Thyroid gland (tissue), 4 donors: ENCODE measurements at regions not wholly inside any gene's neighbourhood (a gene's known extent, or its start where the extent isn't known, plus 50 kb on each side); places are given as distances from the start of the nearest gene placed in this dataset.

Experiments
- DNase-seq, 2 donors: peaks; one replicate each; pipeline ENCODE4 v3.0.0-alpha.2; 2019
- H3K27ac ChIP-seq, 3 donors: fragments of 200-600 bp; sonication (generic); 1 replicate in 2 of 3; 2 replicates in 1 of 3; pipeline ENCODE4 v1.5.1; 2016 to 2019; ENCODE audit warnings: mild to moderate bottlenecking in 1 of 3, moderate library complexity in 1 of 3
- H3K27me3 ChIP-seq: fragments of 200-600 bp; sonication (generic); one replicate; pipeline ENCODE4 v1.5.1; 2019
- H3K36me3 ChIP-seq, 2 donors: fragments of 200-600 bp; sonication (generic); one replicate each; pipeline ENCODE4 v1.5.1; 2016 to 2019
- H3K4me1 ChIP-seq, 2 donors: fragments of 200-600 bp; sonication (generic); one replicate each; pipeline ENCODE4 v1.5.1; 2017 to 2019
- H3K4me3 ChIP-seq, 3 donors: fragments of 200-600 bp; sonication (generic); replicated peaks in 1 of 3; 1 replicate in 2 of 3; 2 replicates in 1 of 3; pipeline ENCODE4 v1.5.1; 2016; ENCODE audit warnings: mild to moderate bottlenecking in 1 of 3
- H3K9me3 ChIP-seq: fragments of 200-600 bp; sonication (generic); one replicate; pipeline ENCODE4 v1.5.1; 2017
- CTCF ChIP-seq, 6 experiments: fragments of 200-600 bp in 3 of 6; fragments of 450-650 bp in 3 of 6; sonication (generic) in 3 of 6; IDR thresholded peaks; one replicate each; pipeline ENCODE4 v1.5.1; 2016 to 2019; ENCODE audit warnings: antibody characterized with exemption in 6 of 6, mild to moderate bottlenecking in 2 of 6, inconsistent platforms in 1 of 6, moderate library complexity in 1 of 6
- POLR2A ChIP-seq, 2 donors: fragments of 450-650 bp; IDR thresholded peaks; one replicate each; pipeline ENCODE4 v1.6.1; 2017; ENCODE audit warnings: antibody characterized with exemption in 2 of 2, mild to moderate bottlenecking in 2 of 2, moderate library complexity in 1 of 2
- WGBS, 2 donors: methylation state at CpG; one replicate each; pipeline ENCODE4 v1.1.5; 2017; 5-methylcytosine and 5-hydroxymethylcytosine counted together
- intact Hi-C: fragments of 100-400 bp; cut with DNase I; formaldehyde crosslinking; loops from one replicate; pipeline ENCODE4 v1.15.1; 2023

GRCh38 chr7:54663603-54664234, 95.3 kb downstream of the SEC61G start:
- Histone ChIP-seq H3K27me3 (no peaks in the 10 kb centered on the region), H3K27ac (no peak overlapping the region), H3K9me3 (no peaks in the 10 kb centered on the region), H3K4me3 (no peak overlapping the region), H3K36me3 (no peaks in the 10 kb centered on the region), H3K4me1 (peaks cover 0 to 7% of the 10 kb centered on the region in 2 donors)
- intact Hi-C loops, result no loop called here
- no peak for TF ChIP-seq POLR2A (IDR thresholded peaks at IDR 0.05)
- TF ChIP-seq CTCF (IDR thresholded peaks at IDR 0.05), result no peak
- no peak for DNase-seq
- WGBS, 2 donors, result 8 to 10% methylated on average over 16 of the region's 16 CpGs

- TF ChIP-seq POLR2A (IDR thresholded peaks at IDR 0.05) (no peak), CTCF (IDR thresholded peaks at IDR 0.05) (no peak)
- no peak for DNase-seq
- peaks cover 0 to 7% of the 10 kb centered on the region in 2 donors for H3K4me1 ChIP-seq
- no peaks in the 10 kb centered on the region for H3K36me3 ChIP-seq
- H3K27ac ChIP-seq, result no peak overlapping the region
- no peaks in the 10 kb centered on the region for H3K27me3 ChIP-seq
- intact Hi-C loops, result no loop called here
- H3K4me3 ChIP-seq, result no peak overlapping the region
- whole genome bisulfite sequencing, 2 donors, result 68 to 76% methylated on average over 13 of the region's 13 CpGs
- H3K9me3 ChIP-seq, result no peaks in the 10 kb centered on the region
These were observed 95.8 kb downstream of the SEC61G start for GRCh38 chr7:54663186-54663585.

DNA sequence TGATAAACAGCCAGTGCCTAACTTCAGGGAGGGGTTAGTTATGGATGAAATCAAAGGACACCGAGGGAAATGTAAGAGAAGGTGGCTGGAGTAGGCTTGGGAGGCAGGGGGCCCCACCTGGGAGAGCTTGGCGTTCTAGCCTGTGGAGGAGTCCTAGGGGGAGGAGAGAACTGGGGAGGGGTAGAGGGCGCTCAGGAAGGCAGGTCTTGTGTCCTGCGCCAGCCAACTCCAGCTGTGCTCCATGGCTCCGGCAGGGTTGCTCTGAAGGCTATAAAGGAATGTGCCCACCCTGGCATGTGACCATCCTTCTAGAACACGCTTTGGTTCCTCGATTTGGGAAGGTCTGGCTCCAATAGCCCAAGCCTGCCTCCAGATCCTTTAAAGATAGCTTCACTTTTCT, 96.3 kb downstream of the SEC61G start:
- H3K36me3 ChIP-seq, result no peaks in the 10 kb centered on the region
- no peak overlapping the region for H3K27ac ChIP-seq
- WGBS, 2 donors, result 83 to 84% methylated on average over 7 of the region's 7 CpGs
- H3K4me1 ChIP-seq, result peaks cover 0 to 7% of the 10 kb centered on the region in 2 donors
- no peaks in the 10 kb centered on the region for H3K27me3 ChIP-seq
- no peaks in the 10 kb centered on the region for H3K9me3 ChIP-seq
- no peak for TF ChIP-seq CTCF (IDR thresholded peaks at IDR 0.05)
- no peak for TF ChIP-seq POLR2A (IDR thresholded peaks at IDR 0.05)
- intact Hi-C loops, result no loop called here
- no peak overlapping the region for H3K4me3 ChIP-seq
- no peak for DNase-seq

GRCh38 chr7:54653905-54654304, 105.1 kb downstream of the SEC61G start:
- TF ChIP-seq POLR2A (IDR thresholded peaks at IDR 0.05), result no peak
- no peak for TF ChIP-seq CTCF (IDR thresholded peaks at IDR 0.05)
- no peaks in the 10 kb centered on the region for H3K36me3 ChIP-seq
- intact Hi-C loops, result no loop called here
- H3K27me3 ChIP-seq, result no peaks in the 10 kb centered on the region
- H3K4me3 ChIP-seq, result no peak overlapping the region
- 49 to 69% methylated on average over 3 of the region's 3 CpGs for WGBS, 2 donors
- H3K9me3 ChIP-seq, result no peaks in the 10 kb centered on the region
- no peak overlapping the region for H3K27ac ChIP-seq
- H3K4me1 ChIP-seq, result no peaks in the 10 kb centered on the region
- no peak for DNase-seq

- Histone ChIP-seq H3K9me3 (no peaks in the 10 kb centered on the region), H3K4me3 (no peak overlapping the region), H3K27ac (no peak overlapping the region), H3K27me3 (no peaks in the 10 kb centered on the region), H3K4me1 (no peaks in the 10 kb centered on the region), H3K36me3 (no peaks in the 10 kb centered on the region)
- TF ChIP-seq CTCF (IDR thresholded peaks at IDR 0.05) (no peak), POLR2A (IDR thresholded peaks at IDR 0.05) (no peak)
- no peak for DNase-seq
- intact Hi-C loops, result no loop called here
- WGBS, 2 donors, result 66 to 88% methylated on average over 6 of the region's 6 CpGs
These were observed 100.9 kb downstream of the VSTM2A start for GRCh38 chr7:54643064-54643463.
